Stimulated activated CD4-positive, alpha-beta T cell treated with anti-CD3 and anti-CD28 coated beads, Interleukin-1b, Interleukin-23, amount 100 ng/mL, for 4 hours (primary cell): ENCODE measurements at regions not wholly inside any gene's neighbourhood (a gene's known extent, or its start where the extent isn't known, plus 50 kb on each side); places are given as distances from the start of the nearest gene placed in this dataset.
"Not testable (repeated sequence)": the region's sequence is repeated elsewhere in the genome, so short reads cannot be mapped to it uniquely, and the experiment has no call there.

ENCODE experiments used
- DNase-seq, 2 donors: peaks; one replicate each; pipeline ENCODE4 v3.0.0-alpha.2; 2020; ENCODE audit warnings: low read depth in 2 of 2

DNA sequence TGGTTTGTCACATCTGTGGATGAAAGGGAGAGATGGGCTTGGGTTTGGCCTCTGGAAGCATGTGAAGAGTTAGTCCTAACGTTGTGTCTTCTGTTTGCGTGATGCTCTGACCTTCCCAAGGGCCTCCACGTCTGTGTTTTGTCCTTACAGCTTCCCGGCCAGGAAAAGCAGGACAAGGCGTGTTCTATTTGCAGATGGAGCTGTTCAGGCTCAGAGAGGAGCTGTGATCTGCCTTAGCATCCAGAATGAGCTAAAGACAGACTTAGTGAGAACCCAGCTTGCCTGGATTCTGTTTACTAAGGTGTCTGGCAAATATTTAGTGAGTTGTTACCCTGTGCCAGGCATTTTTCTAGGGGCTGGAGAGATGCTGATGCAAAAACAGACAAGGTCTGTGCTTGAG, 282.1 kb downstream of the CBLN1 start:
- no peak for DNase-seq

GRCh38 chr16:48999044-48999443, 282.6 kb downstream of the CBLN1 start:
- no peak for DNase-seq

GRCh38 chr16:48997946-48998345, 283.7 kb downstream of the CBLN1 start:
- DNase-seq = no peak

GRCh38 chr16:48997081-48997615, 284.5 kb downstream of the CBLN1 start:
- no peak for DNase-seq

GRCh38 chr16:48978501-48978900, 303.1 kb downstream of the CBLN1 start:
- DNase-seq = no peak

GRCh38 chr16:48972236-48972635, 309.4 kb downstream of the CBLN1 start:
- DNase-seq = no peak

DNA sequence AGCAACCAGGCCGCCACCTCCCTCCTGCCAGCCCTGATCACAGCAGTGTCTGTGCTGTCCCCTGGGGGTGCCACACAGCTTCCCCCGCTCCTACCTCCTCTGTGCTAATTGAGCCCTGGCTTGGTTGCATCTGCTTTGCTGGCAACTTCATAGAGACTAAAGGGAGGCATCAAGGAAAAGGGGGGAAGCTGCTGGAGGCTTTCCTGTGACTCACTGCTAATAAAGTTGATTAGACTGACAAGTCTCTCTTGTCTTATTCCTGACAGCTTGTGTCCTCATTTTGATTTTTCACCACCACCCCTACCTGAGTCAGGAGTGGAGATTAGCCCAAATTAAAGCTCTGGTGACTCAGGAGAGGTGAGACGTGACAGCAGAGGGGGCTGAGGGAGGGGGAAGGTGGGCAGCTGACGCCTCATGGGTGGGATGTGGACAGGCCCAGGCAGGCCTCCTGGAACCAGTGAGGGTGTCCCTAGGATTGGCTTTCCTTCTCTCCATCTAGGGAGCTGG, 310.0 kb downstream of the CBLN1 start:
- no peak for DNase-seq

- no peak for DNase-seq
Observed at GRCh38 chr16:48970216-48970615, 311.4 kb downstream of the CBLN1 start.

DNA sequence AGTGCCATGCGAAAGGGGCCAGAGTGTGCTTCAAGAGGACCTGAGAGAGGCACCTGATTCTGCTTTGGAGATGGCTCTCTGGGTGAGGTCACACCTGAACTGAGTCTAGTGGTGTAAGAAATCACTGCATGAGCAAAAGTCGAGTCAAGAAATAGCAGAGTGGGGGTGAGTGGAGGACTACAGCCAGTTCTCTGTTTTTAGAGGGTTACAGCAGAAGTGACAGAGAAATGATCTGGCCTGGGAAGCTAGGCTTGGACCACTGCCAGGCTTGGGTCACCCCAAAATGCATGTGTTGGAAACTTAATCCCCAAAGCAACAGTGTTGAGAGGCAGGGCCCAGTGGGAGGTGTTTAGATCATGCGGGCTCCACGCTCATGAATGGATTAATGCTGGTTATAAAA, 312.0 kb downstream of the CBLN1 start:
- DNase-seq = no peak

DNA sequence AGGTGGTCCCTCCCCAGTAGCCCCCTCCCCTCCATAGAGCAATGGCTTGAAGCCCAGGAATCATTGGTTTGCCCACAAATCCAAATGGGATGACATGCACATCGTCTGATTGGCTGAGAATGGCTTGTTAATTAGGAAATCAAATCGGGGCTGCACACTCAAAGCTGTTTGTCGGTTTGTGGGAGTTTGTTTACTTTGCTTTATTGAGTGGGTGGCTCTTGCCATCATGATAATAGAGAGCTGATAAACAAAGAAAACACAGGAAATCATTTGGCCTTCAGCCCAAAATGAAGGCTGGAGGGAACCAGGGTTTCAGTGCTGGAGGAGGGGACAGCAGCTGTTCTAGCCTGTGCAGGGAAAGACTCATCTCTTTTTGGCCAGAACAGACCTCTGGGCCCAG, 316.3 kb downstream of the CBLN1 start:
- no peak for DNase-seq

DNA sequence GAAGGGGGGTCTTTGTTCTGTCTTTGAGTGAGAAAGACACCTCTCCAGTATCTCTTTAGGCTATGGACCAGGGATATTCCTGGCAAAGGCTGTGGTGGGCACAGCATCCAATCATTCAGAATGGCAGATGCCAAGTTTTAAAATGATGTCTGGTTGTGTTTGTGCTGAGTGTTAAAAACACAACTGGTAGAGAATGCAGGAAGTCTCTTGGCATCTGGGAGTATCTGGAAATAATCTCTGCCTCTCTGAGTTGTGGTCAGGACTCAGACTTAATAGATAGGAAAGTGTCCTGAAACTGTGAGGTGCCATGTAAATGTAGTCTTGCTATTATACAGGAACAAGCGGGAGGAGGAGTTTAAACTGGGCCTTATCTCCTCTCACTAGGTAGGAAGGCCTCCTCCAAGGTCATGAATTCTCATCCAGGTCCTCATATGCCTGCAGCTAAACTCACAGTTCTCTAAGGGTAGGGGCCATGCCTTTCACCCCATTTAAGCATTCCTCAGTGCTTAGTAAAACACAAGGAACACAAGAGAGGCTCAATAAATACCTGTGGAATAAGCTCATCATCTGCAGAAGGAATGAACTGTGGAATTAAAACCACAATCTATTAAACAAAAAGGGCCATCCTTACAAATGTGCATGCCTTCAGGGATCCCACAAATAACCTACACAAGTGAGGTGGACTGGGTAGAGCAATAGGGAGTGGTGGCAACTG, 317.6 kb downstream of the CBLN1 start:
- DNase-seq = no peak

- no peak for DNase-seq
Observed at GRCh38 chr16:48963306-48963705, 318.3 kb downstream of the CBLN1 start.

DNA sequence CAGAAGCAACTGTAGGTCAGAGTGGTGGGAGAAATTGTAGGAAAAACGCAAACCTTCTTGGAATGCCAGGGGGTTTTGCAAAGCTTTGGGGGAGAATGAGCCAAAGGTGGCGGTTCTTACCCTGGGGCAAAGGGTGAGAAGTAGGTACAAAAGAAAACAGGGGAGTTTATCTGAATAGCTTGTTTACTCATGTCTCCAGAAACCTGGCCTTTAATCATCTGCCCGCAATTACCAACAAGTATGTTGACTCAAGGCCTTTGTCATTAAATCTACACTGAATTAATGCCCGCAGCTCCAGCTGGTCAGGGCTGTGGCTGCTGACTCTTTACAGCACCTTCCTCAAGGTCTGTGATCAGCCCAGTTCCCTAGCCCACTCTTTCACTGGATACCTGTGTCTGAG, 320.1 kb downstream of the CBLN1 start:
- DNase-seq = no peak

GRCh38 chr16:48960830-48961229, 320.8 kb downstream of the CBLN1 start:
- no peak for DNase-seq

GRCh38 chr16:48959747-48960146, 321.9 kb downstream of the CBLN1 start:
- DNase-seq = no peak

- no peak for DNase-seq
Observed at GRCh38 chr16:48959204-48959603, 322.4 kb downstream of the CBLN1 start.

- DNase-seq = no peak
Observed at GRCh38 chr16:48958681-48959080, 323.0 kb downstream of the CBLN1 start.

- DNase-seq = no peak
Observed at GRCh38 chr16:48956620-48957019, 325.0 kb downstream of the CBLN1 start.

DNA sequence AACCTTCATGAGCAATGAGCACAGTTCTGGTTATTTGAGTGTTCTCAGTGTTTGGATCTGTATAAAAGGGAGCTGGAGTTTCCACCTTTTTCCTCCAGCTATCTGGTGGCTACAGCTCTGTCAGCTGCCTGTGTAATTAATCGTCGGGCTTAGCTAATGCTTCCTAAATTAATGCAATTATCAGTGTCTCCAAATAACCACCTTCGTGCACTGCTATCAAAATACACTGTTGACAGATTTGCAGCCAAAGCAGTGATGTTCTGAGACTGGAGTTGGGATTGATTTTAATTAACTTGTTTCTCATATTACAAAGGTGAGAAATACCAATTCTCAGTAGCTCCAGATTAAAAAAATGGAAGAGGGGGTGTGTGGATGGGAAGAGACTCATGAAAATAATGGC, 325.8 kb downstream of the CBLN1 start:
- no peak for DNase-seq

DNA sequence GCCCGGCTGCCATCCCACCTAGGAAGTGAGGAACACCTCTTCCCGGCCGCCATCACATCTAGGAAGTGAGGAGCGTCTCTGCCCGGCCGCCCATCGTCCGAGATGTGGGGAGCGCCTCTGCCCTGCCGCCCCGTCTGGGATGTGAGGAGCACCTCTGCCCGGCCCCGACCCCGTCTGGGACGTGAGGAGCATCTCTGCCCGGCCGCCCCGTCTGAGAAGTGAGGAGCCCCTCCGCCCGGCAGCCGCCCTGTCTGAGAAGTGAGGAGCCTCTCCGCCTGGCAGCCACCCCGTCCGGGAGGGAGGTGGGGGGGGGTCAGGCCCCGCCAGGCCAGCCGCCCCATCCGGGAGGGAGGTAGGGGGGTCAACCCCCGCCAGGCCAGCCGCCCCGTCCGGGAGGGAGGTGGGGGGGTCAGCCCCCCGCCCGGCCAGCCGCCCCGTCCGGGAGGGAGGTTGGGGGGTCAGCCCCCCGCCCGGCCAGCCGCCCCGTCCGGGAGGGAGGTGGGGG, 330.0 kb downstream of the CBLN1 start:
- DNase-seq = not testable (repeated sequence)

DNA sequence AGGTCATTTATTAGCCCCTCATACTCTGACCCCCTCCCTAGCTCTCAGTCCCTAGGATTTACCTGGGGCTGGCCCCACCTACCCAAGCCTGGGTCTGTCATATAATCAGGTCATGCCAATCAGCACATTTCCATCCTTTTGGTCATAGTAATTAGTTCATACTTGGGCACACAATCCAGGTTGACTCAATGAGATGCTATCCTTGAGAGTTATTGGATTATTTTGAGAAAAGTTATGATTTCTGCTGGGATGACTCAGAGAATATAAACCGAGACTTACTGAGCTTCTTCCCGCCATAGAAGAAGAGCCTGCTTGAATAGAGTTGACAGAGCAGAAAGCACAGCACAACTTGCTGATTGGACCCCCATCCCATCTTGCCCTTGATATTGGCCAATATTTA, 331.5 kb downstream of the CBLN1 start:
- no peak for DNase-seq

DNA sequence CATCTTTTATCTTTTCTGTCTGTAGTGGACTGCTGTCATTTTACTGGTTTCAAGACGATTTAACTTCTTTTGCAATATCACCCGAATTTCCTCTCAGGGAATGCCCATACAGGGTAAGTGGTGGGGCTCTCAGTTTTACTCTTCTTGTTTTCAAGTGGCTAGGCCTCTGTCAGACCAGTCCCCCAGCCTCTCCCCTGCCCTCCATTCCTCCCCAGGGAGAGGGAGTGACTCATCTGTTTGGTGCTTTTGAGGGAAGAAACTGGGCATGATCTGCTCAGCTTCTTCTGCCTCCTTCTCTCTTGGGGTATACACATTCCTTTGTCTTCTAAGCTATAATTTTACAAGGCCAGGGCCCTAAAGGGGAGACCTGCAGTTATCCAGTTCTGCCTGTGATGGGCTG, 332.0 kb downstream of the CBLN1 start:
- DNase-seq = no peak

GRCh38 chr16:48948911-48949310, 332.7 kb downstream of the CBLN1 start:
- DNase-seq = no peak

- DNase-seq = no peak
Observed at GRCh38 chr16:48947371-48947713, 334.3 kb downstream of the CBLN1 start.
